Retinal pigment epithelial cell (primary cell): ENCODE measurements at regions not wholly inside any gene's neighbourhood (a gene's known extent, or its start where the extent isn't known, plus 50 kb on each side); places are given as distances from the start of the nearest gene placed in this dataset.

Experiments
- DNase-seq: peaks from one replicate; pipeline ENCODE4 v3.0.0-alpha.2; 2010; ENCODE audit warnings: low read depth
- H3K4me3 ChIP-seq: 2 replicates; pipeline ENCODE4 v1.5.1; 2011; ENCODE audit warnings: mild to moderate bottlenecking, low read length, control low read depth, moderate library complexity
- TF ChIP-seq, protein P1 (sequence below): conservative IDR thresholded peaks from 2 replicates; pipeline ENCODE4 v1.5.1; 2011; ENCODE audit warnings: low read depth, low read length, control low read depth, inconsistent platforms

DNA sequence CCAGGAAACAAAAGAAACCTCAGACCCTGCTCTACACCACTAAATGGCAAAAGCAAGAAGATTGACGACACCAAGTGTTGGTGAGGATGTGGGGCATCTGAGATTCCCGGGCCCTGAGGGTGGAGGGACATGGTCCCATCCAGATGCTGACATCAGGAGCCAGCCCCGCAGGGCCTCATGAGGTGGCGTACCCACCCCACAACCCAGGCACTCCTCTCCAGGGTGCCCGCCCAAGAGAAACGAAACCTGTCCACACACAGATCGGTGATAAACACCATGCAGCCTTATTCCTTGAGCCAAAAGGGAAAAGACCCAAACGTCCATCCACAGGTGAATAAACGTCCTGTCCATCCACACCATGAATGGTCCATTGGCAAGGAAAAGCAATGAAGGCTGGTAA lies 54.8 kb upstream of the C14orf180 start:
- no peak for DNase-seq
- TF ChIP-seq, protein P1, sequence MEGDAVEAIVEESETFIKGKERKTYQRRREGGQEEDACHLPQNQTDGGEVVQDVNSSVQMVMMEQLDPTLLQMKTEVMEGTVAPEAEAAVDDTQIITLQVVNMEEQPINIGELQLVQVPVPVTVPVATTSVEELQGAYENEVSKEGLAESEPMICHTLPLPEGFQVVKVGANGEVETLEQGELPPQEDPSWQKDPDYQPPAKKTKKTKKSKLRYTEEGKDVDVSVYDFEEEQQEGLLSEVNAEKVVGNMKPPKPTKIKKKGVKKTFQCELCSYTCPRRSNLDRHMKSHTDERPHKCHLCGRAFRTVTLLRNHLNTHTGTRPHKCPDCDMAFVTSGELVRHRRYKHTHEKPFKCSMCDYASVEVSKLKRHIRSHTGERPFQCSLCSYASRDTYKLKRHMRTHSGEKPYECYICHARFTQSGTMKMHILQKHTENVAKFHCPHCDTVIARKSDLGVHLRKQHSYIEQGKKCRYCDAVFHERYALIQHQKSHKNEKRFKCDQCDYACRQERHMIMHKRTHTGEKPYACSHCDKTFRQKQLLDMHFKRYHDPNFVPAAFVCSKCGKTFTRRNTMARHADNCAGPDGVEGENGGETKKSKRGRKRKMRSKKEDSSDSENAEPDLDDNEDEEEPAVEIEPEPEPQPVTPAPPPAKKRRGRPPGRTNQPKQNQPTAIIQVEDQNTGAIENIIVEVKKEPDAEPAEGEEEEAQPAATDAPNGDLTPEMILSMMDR: no peak
- no peak overlapping the region for H3K4me3 ChIP-seq

DNA sequence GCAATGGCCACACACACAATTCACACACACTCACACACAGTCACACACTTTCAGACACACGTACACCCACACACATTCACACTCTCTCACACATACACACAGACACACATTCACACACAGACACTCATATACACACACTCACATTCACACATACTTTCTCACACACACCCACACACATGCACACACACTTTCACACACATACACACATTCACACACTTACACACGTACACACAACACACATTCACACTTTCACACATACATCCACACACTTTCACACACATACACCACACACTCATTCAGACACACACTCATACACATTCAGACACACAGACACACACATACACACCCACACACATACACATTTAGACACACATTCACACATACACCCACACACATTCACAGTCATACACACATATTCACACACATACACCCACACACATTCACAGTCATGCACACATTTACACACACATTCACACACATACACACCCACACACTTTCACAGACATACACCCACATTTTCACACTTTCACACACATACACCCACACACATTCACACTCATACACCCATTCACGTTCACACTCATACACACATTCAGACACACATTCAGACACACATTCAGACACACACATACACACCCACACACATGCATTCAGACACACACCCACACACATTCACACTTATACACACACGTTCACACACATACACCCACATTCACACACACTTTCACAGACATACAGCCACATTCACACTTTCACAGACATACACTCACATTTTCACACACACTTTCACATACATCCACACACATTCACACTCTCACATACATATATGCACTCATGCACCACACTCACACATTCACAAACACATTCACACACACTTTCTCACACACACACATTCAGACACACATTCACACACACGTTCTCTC lies 52.6 kb upstream of the C14orf180 start:
- TF ChIP-seq, protein P1: no peak
- no peak for DNase-seq
- H3K4me3 ChIP-seq: no peak overlapping the region

DNA sequence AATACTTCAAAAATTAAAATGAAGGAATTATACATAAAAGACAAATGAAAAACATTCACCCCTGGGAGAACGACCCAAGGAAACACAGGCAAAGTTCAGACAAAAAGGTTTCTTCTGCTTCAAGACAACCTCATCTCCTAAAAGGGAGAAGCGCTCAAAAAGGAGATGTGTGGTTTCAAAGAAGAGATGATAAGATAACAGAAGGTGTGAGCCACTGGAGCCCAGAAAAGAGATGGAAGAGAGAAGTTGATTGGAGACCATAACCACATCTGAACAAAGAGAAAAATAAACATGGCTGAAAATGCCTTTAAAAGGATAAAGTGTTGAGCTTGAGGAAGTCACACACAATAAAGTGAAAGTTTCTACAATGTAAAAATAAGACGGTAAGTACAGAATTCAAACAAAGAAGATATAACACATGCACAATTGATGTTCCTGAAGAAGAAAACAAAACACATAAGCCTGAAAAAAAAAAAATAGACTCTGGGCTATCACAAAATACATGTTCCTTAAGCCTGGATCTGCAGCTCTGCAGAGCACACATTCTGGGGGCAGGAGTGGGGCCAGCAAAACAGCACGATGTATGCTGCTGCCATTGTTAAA lies 51.6 kb upstream of the C14orf180 start:
- TF ChIP-seq, protein P1: no peak
- no peak for DNase-seq
- no peak overlapping the region for H3K4me3 ChIP-seq

DNA sequence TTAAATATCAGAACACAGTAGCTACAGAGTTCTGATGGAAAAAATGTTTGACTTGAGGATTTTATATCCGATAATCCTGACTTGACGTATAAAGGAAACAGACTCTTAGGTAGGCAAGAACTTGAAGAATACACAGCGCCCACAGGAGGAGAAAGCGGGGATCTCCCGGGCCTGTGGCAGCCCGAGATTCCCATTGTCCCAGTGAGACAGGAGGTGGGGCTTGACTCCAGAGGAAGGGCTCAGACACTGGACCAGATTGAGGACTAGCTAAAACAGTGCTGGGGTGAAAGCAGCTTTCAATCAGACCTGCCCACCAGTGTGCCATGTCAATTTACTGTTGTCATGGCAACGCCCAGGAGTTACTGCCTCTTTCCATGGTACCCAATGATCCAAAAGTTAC lies 51.1 kb upstream of the C14orf180 start:
- H3K4me3 ChIP-seq: no peak overlapping the region
- TF ChIP-seq, protein P1: no peak
- no peak for DNase-seq
